Adrenal gland (tissue), 9 donors: ENCODE measurements at regions not wholly inside any gene's neighbourhood (a gene's known extent, or its start where the extent isn't known, plus 50 kb on each side); places are given as distances from the start of the nearest gene placed in this dataset.

Experiments used
- DNase-seq, 7 donors: peaks; one replicate each; pipeline ENCODE4 v3.0.0-alpha.2; 2019 to 2020
- H3K27ac ChIP-seq, 5 donors: fragments of 200-600 bp; sonication (generic) in 4 of 5; 1 replicate in 3 of 5; 2 replicates in 2 of 5; pipeline versions ENCODE4 v1.5.1 to v1.8.0; 2016 to 2020; ENCODE audit warnings: mild to moderate bottlenecking in 1 of 5
- H3K27me3 ChIP-seq: fragments of 200-600 bp; 2 replicates; pipeline ENCODE4 v1.8.0; 2021
- H3K36me3 ChIP-seq, 2 donors: fragments of 200-600 bp; replicated peaks in 1 of 2; 1 replicate in 1 of 2; 2 replicates in 1 of 2; pipeline versions ENCODE4 v1.5.1 to v1.8.0; 2018 to 2022
- H3K4me1 ChIP-seq, 2 donors: fragments of 200-600 bp; replicated peaks in 1 of 2; 1 replicate in 1 of 2; 2 replicates in 1 of 2; pipeline versions ENCODE4 v1.5.1 to v1.8.0; 2018 to 2021
- H3K4me3 ChIP-seq, 4 donors: fragments of 200-600 bp; sonication (generic) in 3 of 4; one replicate each; pipeline ENCODE4 v1.5.1; 2016 to 2018
- H3K9me3 ChIP-seq, 3 donors: fragments of 200-600 bp; sonication (generic) in 1 of 3; replicated peaks in 1 of 3; 1 replicate in 2 of 3; 2 replicates in 1 of 3; pipeline versions ENCODE4 v1.5.1 to v1.8.0; 2016 to 2021
- CTCF ChIP-seq, 6 experiments: fragments of 450-650 bp in 4 of 6; fragments of 200-600 bp in 2 of 6; sonication (generic) in 1 of 6; IDR thresholded peaks; 1 replicate in 5 of 6; 2 replicates in 1 of 6; pipeline versions ENCODE4 v1.5.1 to v1.8.0; 2016 to 2021; ENCODE audit warnings: antibody characterized with exemption in 6 of 6, mild to moderate bottlenecking in 2 of 6, moderate library complexity in 1 of 6
- POLR2A ChIP-seq, 2 donors: fragments of 450-650 bp; IDR thresholded peaks; one replicate each; pipeline ENCODE4 v1.6.1; 2017; ENCODE audit warnings: antibody characterized with exemption in 2 of 2, mild to moderate bottlenecking in 2 of 2, moderate library complexity in 1 of 2
- WGBS, 4 donors: extraction: QIAGEN DNeasy Blood & Tissue Kit in 2 of 4; methylation state at CpG; one replicate each; pipeline versions ENCODE4 v1.1.5 to v1.1.7; 2013 to 2017; 5-methylcytosine and 5-hydroxymethylcytosine counted together
- intact Hi-C, 2 donors: fragments of 100-400 bp; cut with DNase I; formaldehyde crosslinking; loops; one replicate each; pipeline versions ENCODE4 v1.14.1 to v1.15.0; 2022 to 2023
- donor health status: healthy with polysubstance abuse.
- donor health status: Bipolar disorder and iron deficiency.
- donor health status: DM: yes; HTN: yes; CAD: no.
- donor health status: DM: no; HTN: no; CAD: no.
- donor health status: DM: no; HTN: no; CAD: no.

- Histone ChIP-seq H3K27me3 (no peaks in the 10 kb centered on the region), H3K36me3 (no peaks in the 10 kb centered on the region), H3K27ac (no peak overlapping the region), H3K4me1 (no peaks in the 10 kb centered on the region), H3K9me3 (no peaks in the 10 kb centered on the region), H3K4me3 (no peak overlapping the region)
- TF ChIP-seq POLR2A (IDR thresholded peaks at IDR 0.05), result no peak
- DNase-seq, result no peak
- 55 to 69% (median 63%) methylated on average over 1 of the region's 1 CpG for WGBS, 4 donors
- intact Hi-C loops, result no loop called here
Measured at GRCh38 chr13:79805317-79805716, 324.4 kb downstream of the NDFIP2 start.

- intact Hi-C loops, result no loop called here
- WGBS, 4 donors, result 67 to 79% (median 68%) methylated on average over 4 of the region's 4 CpGs
Measured at GRCh38 chr13:79803989-79804388, 323.0 kb downstream of the NDFIP2 start.

GRCh38 chr13:79803296-79803695, 322.3 kb downstream of the NDFIP2 start:
- no peak for TF ChIP-seq POLR2A (IDR thresholded peaks at IDR 0.05)
- TF ChIP-seq CTCF (IDR thresholded peaks at IDR 0.05), result no peak
- no peaks in the 10 kb centered on the region for H3K27me3 ChIP-seq
- DNase-seq, result no peak
- no peaks in the 10 kb centered on the region for H3K9me3 ChIP-seq
- no peak overlapping the region for H3K4me3 ChIP-seq
- WGBS, 4 donors, result 71 to 85% (median 79%) methylated on average over 2 of the region's 2 CpGs
- no peaks in the 10 kb centered on the region for H3K36me3 ChIP-seq
- intact Hi-C loops, result no loop called here
- no peaks in the 10 kb centered on the region for H3K4me1 ChIP-seq
- H3K27ac ChIP-seq, result no peak overlapping the region

More at GRCh38 chr13:79803989-79804388, 323.0 kb downstream of the NDFIP2 start:
- Histone ChIP-seq H3K27me3 (no peaks in the 10 kb centered on the region), H3K4me3 (no peak overlapping the region), H3K36me3 (no peaks in the 10 kb centered on the region), H3K4me1 (no peaks in the 10 kb centered on the region), H3K9me3 (no peaks in the 10 kb centered on the region), H3K27ac (no peak overlapping the region)
- no peak for TF ChIP-seq CTCF (IDR thresholded peaks at IDR 0.05)
- TF ChIP-seq POLR2A (IDR thresholded peaks at IDR 0.05), result no peak
- no peak for DNase-seq

GRCh38 chr13:79802389-79803085, 321.6 kb downstream of the NDFIP2 start:
- H3K9me3 ChIP-seq, result no peaks in the 10 kb centered on the region
- H3K4me3 ChIP-seq, result no peak overlapping the region
- H3K36me3 ChIP-seq, result no peaks in the 10 kb centered on the region
- no peaks in the 10 kb centered on the region for H3K4me1 ChIP-seq
- no peak for DNase-seq
- TF ChIP-seq POLR2A (IDR thresholded peaks at IDR 0.05) (no peak), CTCF (IDR thresholded peaks at IDR 0.05) (no peak)
- no peak overlapping the region for H3K27ac ChIP-seq
- 37 to 57% (median 50%) methylated on average over 2 of the region's 2 CpGs for WGBS, 4 donors
- intact Hi-C loops, result no loop called here
- no peaks in the 10 kb centered on the region for H3K27me3 ChIP-seq
